GM23338 (cell line): ENCODE measurements at regions not wholly inside any gene's neighbourhood (a gene's known extent, or its start where the extent isn't known, plus 50 kb on each side); places are given as distances from the start of the nearest gene placed in this dataset.

Experiments used
- CREB1 ChIP-seq: fragments of 250-450 bp; sonication (Bioruptor Pico); IDR thresholded peaks from 2 replicates; pipeline ENCODE4 v1.5.0; 2020; ENCODE audit warnings: low read depth, mild to moderate bottlenecking, moderate library complexity
- CTCF ChIP-seq, 2 experiments: fragments of 200-600 bp in 1 of 2; sonication (generic) in 1 of 2; conservative IDR thresholded peaks; 2 replicates each; pipeline versions ENCODE4 v1.5.1 to v1.6.1; 2016 to 2017; ENCODE audit warnings: antibody characterized with exemption in 2 of 2, low read depth in 2 of 2, mild to moderate bottlenecking in 2 of 2, moderate library complexity in 1 of 2
- ETS1 ChIP-seq: IDR thresholded peaks from 2 replicates; pipeline ENCODE4 v1.6.1; 2016; ENCODE audit warnings: antibody characterized with exemption
- EZH2 ChIP-seq: fragments of 200-600 bp; sonication (generic); IDR thresholded peaks from one replicate; pipeline ENCODE4 v1.8.0; 2017; ENCODE audit warnings: antibody characterized with exemption, mild to moderate bottlenecking, low read depth; ENCODE audit not compliant: unreplicated experiment
- EZH2phosphoT487 ChIP-seq: fragments of 200-600 bp; sonication (generic); IDR thresholded peaks from one replicate; pipeline ENCODE4 v1.8.1; 2018; ENCODE audit warnings: antibody characterized with exemption; ENCODE audit not compliant: unreplicated experiment
- JUNB ChIP-seq: IDR thresholded peaks from one replicate; pipeline ENCODE4 v1.6.1; 2016; ENCODE audit warnings: antibody characterized with exemption; ENCODE audit not compliant: unreplicated experiment
- NANOG ChIP-seq: IDR thresholded peaks from 2 replicates; pipeline ENCODE4 v1.6.1; 2016; ENCODE audit warnings: antibody characterized with exemption, borderline replicate concordance
- POLR2AphosphoS5 ChIP-seq: IDR thresholded peaks from 2 replicates; pipeline ENCODE4 v1.6.1; 2016; ENCODE audit warnings: antibody characterized with exemption, low read depth
- REST ChIP-seq: IDR thresholded peaks from one replicate; pipeline ENCODE4 v1.6.1; 2018; ENCODE audit warnings: antibody characterized with exemption; ENCODE audit not compliant: unreplicated experiment
- ZNF114 ChIP-seq: fragments of 250-450 bp; sonication (Bioruptor Pico); IDR thresholded peaks from 2 replicates; pipeline ENCODE4 v1.5.0; 2020; ENCODE audit warnings: mild to moderate bottlenecking, moderate library complexity
- ZNF331 ChIP-seq: fragments of 250-450 bp; sonication (Bioruptor Pico); IDR thresholded peaks from 2 replicates; pipeline ENCODE4 v1.5.0; 2020; ENCODE audit warnings: low read depth, mild to moderate bottlenecking, moderate library complexity
- ZNF462 ChIP-seq: fragments of 250-450 bp; sonication (Bioruptor Pico); IDR thresholded peaks from 2 replicates; pipeline ENCODE4 v1.5.0; 2020; ENCODE audit warnings: mild to moderate bottlenecking, moderate library complexity

- TF ChIP-seq ZNF114 (CRISPR knock-in tag): no peak
- TF ChIP-seq CTCF (conservative IDR thresholded peaks at IDR 0.05; ENCODE audit: low read depth in 2 of 2): no peak
- TF ChIP-seq EZH2phosphoT487: no peak
- TF ChIP-seq POLR2AphosphoS5: no peak
- no peak for TF ChIP-seq REST
- no peak for TF ChIP-seq EZH2
- no peak for TF ChIP-seq ZNF331 (CRISPR knock-in tag)
- TF ChIP-seq JUNB: no peak
- TF ChIP-seq NANOG: no peak
- TF ChIP-seq ZNF462: no peak
- TF ChIP-seq CREB1 (CRISPR knock-in tag): no peak
- TF ChIP-seq ETS1: no peak
Measured at GRCh38 chr2:120855855-120856405, 120.3 kb downstream of the GLI2 start.
